AG04450 (cell line): ENCODE measurements at regions not wholly inside any gene's neighbourhood (a gene's known extent, or its start where the extent isn't known, plus 50 kb on each side); places are given as distances from the start of the nearest gene placed in this dataset.

ENCODE experiments used
- CTCF ChIA-PET: fragments of 300-600, 350-600 bp; formaldehyde crosslinking; extraction: SDS; loops from one replicate; lab custom pipeline; 2022; ENCODE audit warnings: antibody characterized with exemption, inconsistent platforms; lab: Charles Lee
- POLR2A ChIA-PET: fragments of 350-600 bp; formaldehyde crosslinking; extraction: SDS; loops from one replicate; lab custom pipeline; 2021; ENCODE audit warnings: antibody characterized with exemption, inconsistent platforms; lab: Yijun Ruan, JAX
- DNase-seq: peaks from one replicate; pipeline ENCODE4 v3.0.0-alpha.2; 2011; ENCODE audit warnings: low read depth, low spot score
- H3K27ac ChIP-seq: one replicate; pipeline ENCODE4 v1.5.1; 2012; ENCODE audit warnings: low read depth, low read length, control low read depth
- H3K27me3 ChIP-seq: one replicate; pipeline ENCODE4 v1.6.0; 2012; ENCODE audit warnings: low read length; ENCODE audit not compliant: control insufficient read depth, insufficient read depth
- H3K4me3 ChIP-seq: 2 replicates; pipeline ENCODE4 v1.5.1; 2011; ENCODE audit warnings: mild to moderate bottlenecking, low read depth, low read length, control low read depth
- H3K9me3 ChIP-seq: 2 replicates; pipeline ENCODE4 v1.5.1; 2012; ENCODE audit warnings: low read length; ENCODE audit not compliant: control insufficient read depth, insufficient read depth
- TF ChIP-seq, protein P1 (sequence below): IDR thresholded peaks from 2 replicates; pipeline ENCODE4 v1.5.1; 2011; ENCODE audit warnings: low read depth, low read length, control low read depth, inconsistent platforms

DNA sequence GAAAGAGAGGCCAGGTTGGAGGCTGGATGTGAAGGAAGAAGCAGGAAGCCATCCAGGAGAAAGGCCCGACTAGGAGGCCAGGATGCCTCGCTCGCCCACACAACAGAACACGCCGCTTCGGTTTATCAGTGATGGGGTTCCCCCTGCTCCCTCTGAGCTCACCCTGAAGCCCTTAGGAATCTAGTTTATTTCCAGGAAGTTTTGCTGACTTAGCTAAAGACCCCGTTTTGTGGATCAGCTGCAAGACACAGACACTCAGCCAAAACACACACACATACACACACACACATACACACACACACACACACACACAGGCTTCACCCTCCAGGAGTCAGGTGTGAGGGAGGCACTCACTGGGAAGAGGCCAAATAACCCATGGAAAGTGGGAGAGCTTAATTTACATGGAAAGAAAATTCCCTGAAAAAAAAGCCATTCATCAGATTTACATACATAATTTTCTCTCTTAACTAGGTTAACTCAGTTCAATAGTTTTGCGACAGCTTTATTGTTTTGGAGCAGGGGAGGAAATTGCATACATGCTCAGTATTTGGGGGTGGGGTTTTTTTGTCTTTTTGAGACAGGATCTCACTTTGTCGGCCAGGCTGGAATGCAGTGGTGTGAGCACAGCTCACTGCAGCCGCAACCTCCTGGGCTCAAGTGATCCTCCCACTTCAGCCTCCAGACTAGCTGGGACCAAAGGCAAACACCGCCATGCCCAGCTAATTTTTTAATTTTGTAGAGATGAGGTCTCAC is 92.7 kb upstream of the HAND1 start:
- Histone ChIP-seq H3K27ac (no peak overlapping the region), H3K27me3 (peaks cover 14% of the 10 kb centered on the region), H3K4me3 (no peak overlapping the region), H3K9me3 (no peaks in the 10 kb centered on the region)
- TF ChIP-seq, protein P1, sequence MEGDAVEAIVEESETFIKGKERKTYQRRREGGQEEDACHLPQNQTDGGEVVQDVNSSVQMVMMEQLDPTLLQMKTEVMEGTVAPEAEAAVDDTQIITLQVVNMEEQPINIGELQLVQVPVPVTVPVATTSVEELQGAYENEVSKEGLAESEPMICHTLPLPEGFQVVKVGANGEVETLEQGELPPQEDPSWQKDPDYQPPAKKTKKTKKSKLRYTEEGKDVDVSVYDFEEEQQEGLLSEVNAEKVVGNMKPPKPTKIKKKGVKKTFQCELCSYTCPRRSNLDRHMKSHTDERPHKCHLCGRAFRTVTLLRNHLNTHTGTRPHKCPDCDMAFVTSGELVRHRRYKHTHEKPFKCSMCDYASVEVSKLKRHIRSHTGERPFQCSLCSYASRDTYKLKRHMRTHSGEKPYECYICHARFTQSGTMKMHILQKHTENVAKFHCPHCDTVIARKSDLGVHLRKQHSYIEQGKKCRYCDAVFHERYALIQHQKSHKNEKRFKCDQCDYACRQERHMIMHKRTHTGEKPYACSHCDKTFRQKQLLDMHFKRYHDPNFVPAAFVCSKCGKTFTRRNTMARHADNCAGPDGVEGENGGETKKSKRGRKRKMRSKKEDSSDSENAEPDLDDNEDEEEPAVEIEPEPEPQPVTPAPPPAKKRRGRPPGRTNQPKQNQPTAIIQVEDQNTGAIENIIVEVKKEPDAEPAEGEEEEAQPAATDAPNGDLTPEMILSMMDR = no peak
- ChIA-PET POLR2A (no interaction called here), CTCF (interaction anchor here (1.9 kb wide), 1 partner anchor 50 kb away, joined by 4 read pairs; no protein-coding TSS in a partner anchor)
- DNase-seq = no peak

DNA sequence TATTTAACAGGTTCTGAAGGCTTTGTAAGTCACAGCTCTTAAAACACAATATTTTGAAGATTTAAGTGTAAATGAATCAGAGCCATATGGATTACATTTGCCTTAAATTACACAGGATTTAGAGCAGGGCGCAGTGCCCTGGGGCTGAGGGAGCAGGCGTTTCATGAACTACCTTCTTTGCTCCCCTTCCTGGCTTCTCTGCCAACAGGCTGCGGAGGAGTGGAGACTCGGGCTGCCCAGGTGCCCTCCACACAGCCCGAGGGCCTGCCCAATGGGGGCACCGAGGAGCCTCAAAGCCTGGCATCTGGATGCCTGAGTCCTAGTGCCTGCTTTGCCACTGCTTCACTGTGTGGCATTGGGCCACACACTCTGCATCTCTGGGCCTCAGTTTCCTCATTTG is 90.6 kb upstream of the HAND1 start:
- ChIA-PET POLR2A (no interaction called here), CTCF (interaction anchor here (1.4 kb wide), 1 partner anchor 48 kb away, joined by 6 read pairs; no protein-coding TSS in a partner anchor)
- Histone ChIP-seq H3K27ac (no peak overlapping the region), H3K27me3 (peaks cover 3% of the 10 kb centered on the region), H3K4me3 (no peak overlapping the region), H3K9me3 (no peaks in the 10 kb centered on the region)
- DNase-seq = no peak
- TF ChIP-seq, protein P1 = no peak

DNA sequence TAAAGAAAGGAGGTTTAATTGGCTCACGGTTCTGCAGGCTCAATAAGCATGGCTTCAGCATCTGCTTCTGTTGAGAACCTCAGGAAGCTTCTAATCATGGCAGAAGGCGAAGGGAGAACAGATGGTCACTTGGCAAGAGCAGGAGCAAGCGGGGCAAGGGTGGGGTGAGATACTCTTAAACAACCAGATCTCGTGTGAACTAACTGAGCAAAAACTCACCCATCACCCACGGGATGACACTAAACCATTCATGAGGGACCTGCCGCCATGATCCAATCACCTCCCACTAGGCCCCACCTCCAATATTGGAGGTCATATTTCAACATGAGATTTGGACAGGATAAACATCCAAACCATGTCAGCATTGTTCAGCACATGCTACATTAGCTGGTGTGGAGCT is 89.1 kb upstream of the HAND1 start:
- POLR2A ChIA-PET = no interaction called here
- no peak overlapping the region for H3K27ac ChIP-seq
- no peaks in the 10 kb centered on the region for H3K27me3 ChIP-seq
- no peak overlapping the region for H3K4me3 ChIP-seq
- no peak for DNase-seq
- TF ChIP-seq, protein P1 = no peak
- CTCF ChIA-PET = no interaction called here
- no peaks in the 10 kb centered on the region for H3K9me3 ChIP-seq

DNA sequence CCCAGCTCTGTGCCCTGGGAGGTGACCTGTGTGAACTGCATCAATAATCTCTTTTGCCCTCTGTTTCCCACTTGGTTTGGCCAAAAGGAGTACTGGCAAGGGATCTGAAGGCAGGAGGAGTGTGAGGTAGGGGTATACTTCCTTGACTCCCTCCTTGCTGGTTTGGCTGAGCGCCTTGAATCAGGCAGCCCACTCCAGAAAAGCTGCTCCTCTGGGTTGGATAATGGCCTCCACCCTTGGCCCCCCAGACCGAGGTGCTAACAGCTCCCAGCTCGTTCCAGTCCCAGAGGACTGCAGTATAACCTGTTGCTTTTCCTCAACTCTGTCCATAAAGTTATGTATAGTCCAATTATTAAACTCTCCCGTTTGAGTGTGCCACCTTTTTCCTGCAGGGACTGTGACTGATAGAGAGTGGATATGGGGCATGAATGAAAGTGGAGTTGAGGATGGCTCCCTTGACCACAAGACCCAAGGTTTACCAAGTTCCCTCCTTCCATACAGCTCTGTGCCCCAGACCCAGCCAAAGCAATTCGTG is 88.2 kb upstream of the HAND1 start:
- no peak overlapping the region for H3K4me3 ChIP-seq
- DNase-seq = no peak
- TF ChIP-seq, protein P1 = no peak
- H3K27me3 ChIP-seq = no peaks in the 10 kb centered on the region
- H3K27ac ChIP-seq = no peak overlapping the region
- H3K9me3 ChIP-seq = no peaks in the 10 kb centered on the region
- ChIA-PET POLR2A (no interaction called here), CTCF (no interaction called here)

DNA sequence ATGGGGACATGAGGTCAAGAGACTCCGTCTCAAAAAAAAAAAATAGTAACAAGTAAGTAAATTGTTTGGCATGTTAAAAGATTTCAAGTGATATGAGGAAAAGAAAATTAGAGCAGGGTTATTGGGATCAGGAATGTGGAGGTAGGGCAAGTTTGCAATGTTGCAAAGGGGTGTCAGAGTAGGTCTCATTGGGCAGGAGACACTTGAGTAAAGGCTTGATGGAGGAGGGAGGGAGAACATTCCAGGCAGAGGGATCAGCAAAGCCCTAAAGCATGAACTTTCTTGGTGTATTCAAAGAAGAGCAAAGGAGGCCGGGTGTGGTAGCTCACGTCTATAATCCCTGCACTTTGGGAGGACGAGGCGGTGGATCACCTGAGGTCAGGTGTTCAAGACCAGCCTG is 87.1 kb upstream of the HAND1 start:
- Histone ChIP-seq H3K4me3 (no peak overlapping the region), H3K27me3 (no peaks in the 10 kb centered on the region), H3K27ac (no peak overlapping the region), H3K9me3 (no peaks in the 10 kb centered on the region)
- ChIA-PET POLR2A (no interaction called here), CTCF (interaction anchor here (0.7 kb wide), 1 partner anchor 13 kb away, joined by 3 read pairs; no protein-coding TSS in a partner anchor)
- TF ChIP-seq, protein P1 = no peak
- DNase-seq = no peak
